ENCODE measurements at regions not wholly inside any gene's neighbourhood (a gene's known extent, or its start where the extent isn't known, plus 50 kb on each side); places are given as distances from the start of the nearest gene placed in this dataset.

DNA sequence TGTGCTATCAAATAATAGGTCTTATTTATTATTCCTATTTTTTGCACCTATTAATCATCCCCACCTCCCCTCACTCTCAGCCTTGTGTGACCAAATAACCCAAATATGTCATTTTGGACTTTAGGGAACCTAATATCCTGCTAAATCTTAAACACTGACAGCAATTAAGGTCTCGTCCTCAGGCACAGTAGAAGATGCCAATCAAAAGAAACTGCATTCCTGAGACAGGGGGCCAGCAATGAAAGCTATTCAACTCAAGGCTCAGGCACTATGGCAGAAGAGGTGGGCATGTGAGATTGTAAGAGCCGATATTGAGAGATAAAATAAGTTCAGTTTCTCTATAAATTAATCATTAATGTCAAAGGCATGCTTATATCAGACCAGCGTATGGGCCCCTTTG lies 1437.7 kb upstream of the PCDH9 start:
- no peak for TF ChIP-seq CTCF (IDR thresholded peaks at IDR 0.05; ENCODE audit: insufficient read depth, low read length, poor library complexity, severe bottlenecking)
- H3K27me3 ChIP-seq (replicated peaks; ENCODE audit: control insufficient read depth, insufficient read depth, low read length) = no peaks in the 10 kb centered on the region
- H3K4me3 ChIP-seq (replicated peaks; ENCODE audit: low read depth, low read length) = no peak overlapping the region
- no peaks in the 10 kb centered on the region for H3K36me3 ChIP-seq (ENCODE audit: control insufficient read depth, insufficient read depth, low read length)
- no peak for DNase-seq (ENCODE audit: extremely low read depth, insufficient read length)

DNA sequence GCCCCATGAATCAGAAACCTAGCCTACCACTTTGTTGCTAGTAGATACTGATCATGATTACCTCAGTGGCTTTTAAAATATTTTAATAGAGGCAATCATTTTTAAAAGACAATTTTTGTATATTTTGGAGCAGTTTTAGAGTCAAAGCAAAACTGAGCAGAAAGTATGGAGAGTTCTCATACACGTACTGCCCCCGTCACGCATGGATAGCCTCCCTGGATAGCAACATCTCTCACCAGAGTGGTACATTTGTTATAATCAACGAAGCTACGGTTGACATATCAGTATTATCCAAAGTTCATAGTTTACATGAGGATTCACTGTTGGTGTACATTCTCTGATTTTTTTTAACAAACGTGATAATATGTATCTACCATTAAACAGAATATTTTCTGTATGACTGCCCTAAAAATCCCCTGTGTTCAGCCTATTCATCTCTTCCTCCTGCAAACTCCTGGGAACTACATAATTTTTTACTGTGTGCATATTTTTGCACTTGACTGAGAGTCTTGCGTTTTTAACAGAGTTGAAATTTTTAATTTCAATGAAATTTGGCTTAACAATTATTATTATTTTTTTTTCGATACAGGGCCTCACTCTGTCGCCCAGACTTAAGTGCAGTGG lies 1436.8 kb upstream of the PCDH9 start:
- no peak for DNase-seq (ENCODE audit: extremely low read depth, insufficient read length)
- no peak for TF ChIP-seq CTCF (IDR thresholded peaks at IDR 0.05; ENCODE audit: insufficient read depth, low read length, poor library complexity, severe bottlenecking)
- H3K36me3 ChIP-seq (ENCODE audit: control insufficient read depth, insufficient read depth, low read length) = no peaks in the 10 kb centered on the region
- H3K4me3 ChIP-seq (replicated peaks; ENCODE audit: low read depth, low read length) = no peak overlapping the region
- H3K27me3 ChIP-seq (replicated peaks; ENCODE audit: control insufficient read depth, insufficient read depth, low read length) = no peaks in the 10 kb centered on the region

DNA sequence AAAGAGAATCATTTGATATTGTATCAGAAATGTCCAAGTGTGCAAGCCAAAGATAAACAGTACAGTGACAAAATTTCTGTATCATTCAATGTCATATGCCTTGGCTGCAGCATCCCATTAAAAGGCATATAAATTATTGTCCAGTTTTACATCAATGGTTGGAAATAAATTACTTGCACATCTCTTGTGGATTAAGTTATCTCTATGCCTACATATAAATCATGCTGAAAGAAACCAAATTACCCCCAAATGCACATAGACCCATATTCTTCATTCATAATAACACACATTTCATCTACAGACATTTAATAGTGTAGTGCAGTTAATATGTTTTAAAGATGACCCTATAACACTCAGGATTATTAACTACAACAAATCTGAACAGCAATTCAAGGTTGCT lies 1415.7 kb upstream of the PCDH9 start:
- H3K4me3 ChIP-seq (replicated peaks; ENCODE audit: low read depth, low read length) = no peak overlapping the region
- DNase-seq (ENCODE audit: extremely low read depth, insufficient read length) = no peak
- no peaks in the 10 kb centered on the region for H3K36me3 ChIP-seq (ENCODE audit: control insufficient read depth, insufficient read depth, low read length)
- TF ChIP-seq CTCF (IDR thresholded peaks at IDR 0.05; ENCODE audit: insufficient read depth, low read length, poor library complexity, severe bottlenecking) = no peak
- H3K27me3 ChIP-seq (replicated peaks; ENCODE audit: control insufficient read depth, insufficient read depth, low read length) = no peaks in the 10 kb centered on the region

- TF ChIP-seq CTCF (IDR thresholded peaks at IDR 0.05; ENCODE audit: insufficient read depth, low read length, poor library complexity, severe bottlenecking) = no peak
- Histone ChIP-seq H3K4me3 (replicated peaks; ENCODE audit: low read depth, low read length) (no peak overlapping the region), H3K27me3 (replicated peaks; ENCODE audit: control insufficient read depth, insufficient read depth, low read length) (no peaks in the 10 kb centered on the region), H3K36me3 (ENCODE audit: control insufficient read depth, insufficient read depth, low read length) (no peaks in the 10 kb centered on the region)
- no peak for DNase-seq (ENCODE audit: extremely low read depth, insufficient read length)
Observed at GRCh38 chr13:68644611-68645010, 1414.5 kb upstream of the PCDH9 start.

DNA sequence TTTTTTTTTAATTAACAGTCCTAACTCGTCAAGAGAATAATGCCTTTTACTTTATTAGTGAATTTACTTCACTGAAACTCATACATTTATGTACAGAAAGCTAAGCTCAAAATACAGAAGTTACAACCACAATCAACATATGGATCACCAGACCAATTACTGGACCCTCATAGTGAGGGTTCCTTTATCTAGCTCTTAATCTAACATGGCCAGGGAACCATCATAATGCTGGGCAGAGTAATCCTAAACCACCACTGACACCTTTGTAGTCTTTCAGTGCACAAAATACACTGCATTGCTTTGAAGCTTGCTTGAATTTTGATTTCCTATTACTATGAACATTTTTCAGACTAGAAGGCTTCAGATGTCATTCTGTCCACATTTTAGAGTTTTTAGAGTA lies 1406.6 kb upstream of the PCDH9 start:
- no peak for TF ChIP-seq CTCF (IDR thresholded peaks at IDR 0.05; ENCODE audit: insufficient read depth, low read length, poor library complexity, severe bottlenecking)
- no peaks in the 10 kb centered on the region for H3K27me3 ChIP-seq (replicated peaks; ENCODE audit: control insufficient read depth, insufficient read depth, low read length)
- no peak for DNase-seq (ENCODE audit: extremely low read depth, insufficient read length)

GRCh38 chr13:68628994-68629393 lies 1398.9 kb upstream of the PCDH9 start:
- Histone ChIP-seq H3K36me3 (ENCODE audit: control insufficient read depth, insufficient read depth, low read length) (no peaks in the 10 kb centered on the region), H3K4me3 (replicated peaks; ENCODE audit: low read depth, low read length) (no peak overlapping the region), H3K27me3 (replicated peaks; ENCODE audit: control insufficient read depth, insufficient read depth, low read length) (no peaks in the 10 kb centered on the region)
- TF ChIP-seq CTCF (IDR thresholded peaks at IDR 0.05; ENCODE audit: insufficient read depth, low read length, poor library complexity, severe bottlenecking) = no peak
- no peak for DNase-seq (ENCODE audit: extremely low read depth, insufficient read length)

More for the DNA sequence above, 1406.6 kb upstream of the PCDH9 start:
- no peaks in the 10 kb centered on the region for H3K36me3 ChIP-seq (ENCODE audit: control insufficient read depth, insufficient read depth, low read length)
- H3K4me3 ChIP-seq (replicated peaks; ENCODE audit: low read depth, low read length) = no peak overlapping the region
